Endothelial cell of umbilical vein (primary cell): ENCODE measurements at regions not wholly inside any gene's neighbourhood (a gene's known extent, or its start where the extent isn't known, plus 50 kb on each side); places are given as distances from the start of the nearest gene placed in this dataset.

Experiments used
- BruUV-seq: library from RNA; stranded (reverse); fragments of 400-500 nt; replicated peaks from 2 replicates; lab custom pipeline; 2021; lab: Mats Ljungman, UMichigan
- CTCF ChIA-PET: fragments of 300-600, 350-600 bp; sonication (Branson Sonifier 250); formaldehyde crosslinking; loops from one replicate; lab custom pipeline; 2021; ENCODE audit warnings: antibody characterized with exemption, inconsistent platforms; lab: Charles Lee
- POLR2A ChIA-PET: fragments of 300-600, 350-600 bp; sonication (Branson Sonifier 250); formaldehyde crosslinking; loops from one replicate; lab custom pipeline; 2021; ENCODE audit warnings: antibody characterized with exemption, inconsistent platforms; lab: Charles Lee
- DNase-seq: peaks from one replicate; pipeline ENCODE4 v3.0.0-alpha.2; 2011; ENCODE audit warnings: low read depth, low spot score
- FAIRE-seq: peaks from 2 replicates; lab custom pipeline; 2011; peaks lifted over from hg19 to GRCh38; lab: Jason Lieb, UNC
- H2AFZ ChIP-seq: 2 replicates; pipeline ENCODE4 v1.6.0; 2012; ENCODE audit warnings: low read depth, low read length, control low read depth, inconsistent platforms
- H3K27ac ChIP-seq: 2 replicates; pipeline ENCODE4 v1.5.1; 2011; ENCODE audit warnings: low read depth, mild to moderate bottlenecking, control low read depth, low read length, moderate library complexity; ENCODE audit not compliant: insufficient read depth
- H3K27me3 ChIP-seq, 2 experiments: 2 replicates each; pipeline versions ENCODE4 v1.6.0 to v1.6.1; 2011; ENCODE audit warnings: low read length in 2 of 2, mixed read lengths in 1 of 2; ENCODE audit not compliant: control insufficient read depth in 2 of 2, insufficient read depth in 2 of 2
- H3K36me3 ChIP-seq, 2 experiments: 2 replicates in 1 of 2; 3 replicates in 1 of 2; pipeline ENCODE4 v1.5.1; 2011; ENCODE audit warnings: low read length in 2 of 2, mild to moderate bottlenecking in 1 of 2, moderate library complexity in 1 of 2; ENCODE audit not compliant: control insufficient read depth in 2 of 2, insufficient read depth in 2 of 2; ENCODE audit errors: extremely low read depth in 1 of 2
- H3K4me1 ChIP-seq: 3 replicates; pipeline ENCODE4 v1.5.1; 2011; ENCODE audit warnings: mild to moderate bottlenecking, low read length; ENCODE audit not compliant: control insufficient read depth, insufficient read depth; ENCODE audit errors: extremely low read depth
- H3K4me2 ChIP-seq: 2 replicates; pipeline ENCODE4 v1.6.1; 2011; ENCODE audit warnings: low read length, control low read depth, mixed read lengths; ENCODE audit not compliant: insufficient read depth
- H3K4me3 ChIP-seq, 3 experiments: fragments of 200-600 bp in 1 of 3; sonication (generic), shearing (Covaris generic) in 1 of 3; replicated peaks in 1 of 3; 2 replicates each; pipeline ENCODE4 v1.5.1; 2011 to 2016; ENCODE audit warnings: control low read depth in 3 of 3, low read length in 3 of 3, mild to moderate bottlenecking in 2 of 3, inconsistent platforms in 1 of 3, low read depth in 1 of 3, moderate library complexity in 1 of 3; ENCODE audit not compliant: insufficient read depth in 1 of 3
- H3K79me2 ChIP-seq: 2 replicates; pipeline ENCODE4 v1.6.0; 2012; ENCODE audit warnings: low read length, inconsistent platforms; ENCODE audit not compliant: control insufficient read depth, insufficient read depth
- H3K9ac ChIP-seq: replicated peaks from 2 replicates; pipeline ENCODE3; 2011; ENCODE audit warnings: low read length, control low read depth; ENCODE audit not compliant: insufficient read depth; ENCODE audit errors: extremely low read depth
- H3K9me1 ChIP-seq: replicated peaks from 3 replicates; pipeline ENCODE4 v1.6.0; 2011; ENCODE audit warnings: mild to moderate bottlenecking, low read length; ENCODE audit not compliant: control insufficient read depth, insufficient read depth; ENCODE audit errors: extremely low read depth
- H3K9me3 ChIP-seq: replicated peaks from 2 replicates; pipeline ENCODE4 v1.5.1; 2012; ENCODE audit warnings: low read length, inconsistent platforms; ENCODE audit not compliant: control insufficient read depth, insufficient read depth
- H4K20me1 ChIP-seq: replicated peaks from 2 replicates; pipeline ENCODE3; 2011; ENCODE audit warnings: mild to moderate bottlenecking, low read length; ENCODE audit not compliant: control insufficient read depth, insufficient read depth; ENCODE audit errors: extremely low read depth
- EZH2 ChIP-seq: IDR thresholded peaks from 2 replicates; pipeline ENCODE4 v1.6.1; 2012; ENCODE audit warnings: borderline replicate concordance, low read depth, mild to moderate bottlenecking, moderate library complexity, low read length, inconsistent platforms; ENCODE audit not compliant: severe bottlenecking
- FOS ChIP-seq: IDR thresholded peaks from 2 replicates; pipeline ENCODE4 v1.6.1; 2011; ENCODE audit warnings: mild to moderate bottlenecking, low read length, moderate library complexity, borderline replicate concordance; ENCODE audit not compliant: insufficient read depth
- GATA2 ChIP-seq: IDR thresholded peaks from 2 replicates; pipeline ENCODE4 v1.7.0; 2011; ENCODE audit warnings: low read depth, mild to moderate bottlenecking, moderate library complexity, mixed read lengths, low read length; ENCODE audit not compliant: insufficient read length, insufficient read depth
- JUN ChIP-seq: IDR thresholded peaks from 2 replicates; pipeline ENCODE4 v1.6.1; 2011; ENCODE audit warnings: borderline replicate concordance, low read depth; ENCODE audit not compliant: insufficient read length, insufficient read depth
- MYC ChIP-seq: IDR thresholded peaks from one replicate; pipeline ENCODE4 v1.6.1; 2011; ENCODE audit warnings: mild to moderate bottlenecking, low read depth, low read length
- POLR2A ChIP-seq: IDR thresholded peaks from 2 replicates; pipeline ENCODE4 v1.6.1; 2012; ENCODE audit warnings: low read depth, mild to moderate bottlenecking, control low read depth, low read length
- POLR2AphosphoS5 ChIP-seq: IDR thresholded peaks from 2 replicates; pipeline ENCODE4 v1.6.1; 2012; ENCODE audit warnings: low read depth, mild to moderate bottlenecking, control low read depth, low read length, moderate library complexity; ENCODE audit not compliant: insufficient read depth
- dilution Hi-C: fragments of 300-500 bp; cut with MboI; formaldehyde crosslinking; loops from one replicate; pipeline ENCODE4 v1.15.0; 2019; ENCODE audit warnings: low sequenced_read_pairs; ENCODE audit not compliant: extremely low pct_ligation_motif_present
- intact Hi-C: fragments of 100-400 bp; cut with micrococcal nuclease; formaldehyde crosslinking; loops from one replicate; pipeline ENCODE4 v1.10.0; 2022
- TF ChIP-seq, protein P1 (sequence below), 2 donors: IDR thresholded peaks; 1 replicate in 1 of 2; 2 replicates in 1 of 2; pipeline ENCODE4 v1.5.1; 2011; ENCODE audit warnings: low read length in 2 of 2, mild to moderate bottlenecking in 2 of 2, moderate library complexity in 2 of 2, control low read depth in 1 of 2, inconsistent platforms in 1 of 2, low read depth in 1 of 2; ENCODE audit not compliant: insufficient read depth in 1 of 2; ENCODE audit errors: extremely low read depth in 1 of 2
- TF ChIP-seq, protein P2 (sequence below): IDR thresholded peaks from 2 replicates; pipeline ENCODE4 v1.6.1; 2011; ENCODE audit not compliant: insufficient read depth, insufficient read length

DNA sequence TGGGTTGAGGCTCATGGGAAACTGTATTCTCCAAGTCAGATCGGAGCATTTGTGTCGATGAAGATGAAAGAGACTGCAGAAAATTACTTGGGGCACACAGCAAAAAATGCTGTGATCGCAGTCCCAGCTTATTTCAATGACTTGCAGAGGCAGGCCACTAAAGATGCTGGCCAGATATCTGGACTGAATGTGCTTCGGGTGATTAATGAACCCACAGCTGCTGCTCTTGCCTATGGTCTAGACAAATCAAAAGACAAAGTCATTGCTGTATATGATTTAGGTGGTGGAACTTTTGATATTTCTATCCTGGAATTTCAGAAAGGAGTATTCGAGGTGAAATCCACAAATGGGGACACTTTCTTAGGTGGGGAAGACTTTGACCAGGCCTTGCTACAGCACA, 336.6 kb downstream of the PAX3 start:
- Histone ChIP-seq H3K27me3 (no peaks in the 10 kb centered on the region), H3K79me2 (no peaks in the 10 kb centered on the region), H3K4me2 (no peak overlapping the region), H3K9ac (no peak overlapping the region), H3K4me1 (no peaks in the 10 kb centered on the region), H3K9me1 (no peaks in the 10 kb centered on the region), H3K36me3 (no peaks in the 10 kb centered on the region), H3K27ac (no peak overlapping the region), H3K9me3 (no peaks in the 10 kb centered on the region), H2AFZ (no peak overlapping the region), H3K4me3 (no peak overlapping the region), H4K20me1 (no peaks in the 10 kb centered on the region)
- DNase-seq (no peak), FAIRE-seq (no peak)
- ChIA-PET POLR2A (no interaction called here), CTCF (no interaction called here)
- intact Hi-C loops, result no loop called here
- dilution Hi-C loops, result no loop called here
- BruUV-seq, result no TSS peak
- TF ChIP-seq FOS, result no peak
- TF ChIP-seq POLR2A, result no peak
- TF ChIP-seq, protein P1, sequence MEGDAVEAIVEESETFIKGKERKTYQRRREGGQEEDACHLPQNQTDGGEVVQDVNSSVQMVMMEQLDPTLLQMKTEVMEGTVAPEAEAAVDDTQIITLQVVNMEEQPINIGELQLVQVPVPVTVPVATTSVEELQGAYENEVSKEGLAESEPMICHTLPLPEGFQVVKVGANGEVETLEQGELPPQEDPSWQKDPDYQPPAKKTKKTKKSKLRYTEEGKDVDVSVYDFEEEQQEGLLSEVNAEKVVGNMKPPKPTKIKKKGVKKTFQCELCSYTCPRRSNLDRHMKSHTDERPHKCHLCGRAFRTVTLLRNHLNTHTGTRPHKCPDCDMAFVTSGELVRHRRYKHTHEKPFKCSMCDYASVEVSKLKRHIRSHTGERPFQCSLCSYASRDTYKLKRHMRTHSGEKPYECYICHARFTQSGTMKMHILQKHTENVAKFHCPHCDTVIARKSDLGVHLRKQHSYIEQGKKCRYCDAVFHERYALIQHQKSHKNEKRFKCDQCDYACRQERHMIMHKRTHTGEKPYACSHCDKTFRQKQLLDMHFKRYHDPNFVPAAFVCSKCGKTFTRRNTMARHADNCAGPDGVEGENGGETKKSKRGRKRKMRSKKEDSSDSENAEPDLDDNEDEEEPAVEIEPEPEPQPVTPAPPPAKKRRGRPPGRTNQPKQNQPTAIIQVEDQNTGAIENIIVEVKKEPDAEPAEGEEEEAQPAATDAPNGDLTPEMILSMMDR (IDR thresholded peaks at IDR 0.05; ENCODE audit: extremely low read depth in 1 of 2, insufficient read depth in 1 of 2, low read depth in 1 of 2, low read length in 2 of 2), result no peak
- TF ChIP-seq, protein P2, sequence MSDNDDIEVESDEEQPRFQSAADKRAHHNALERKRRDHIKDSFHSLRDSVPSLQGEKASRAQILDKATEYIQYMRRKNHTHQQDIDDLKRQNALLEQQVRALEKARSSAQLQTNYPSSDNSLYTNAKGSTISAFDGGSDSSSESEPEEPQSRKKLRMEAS, result no peak
- no peak for TF ChIP-seq GATA2
- no peak for TF ChIP-seq POLR2AphosphoS5
- TF ChIP-seq MYC, result no peak
- TF ChIP-seq JUN, result no peak
- no peak for TF ChIP-seq EZH2
